Neural progenitor cell (in vitro differentiated cells): ENCODE measurements at regions not wholly inside any gene's neighbourhood (a gene's known extent, or its start where the extent isn't known, plus 50 kb on each side); places are given as distances from the start of the nearest gene placed in this dataset.

Experiments
- EZH2phosphoT487 ChIP-seq: fragments of 200-600 bp; sonication (generic); IDR thresholded peaks from 2 replicates; pipeline ENCODE4 v1.6.1; 2017; ENCODE audit warnings: antibody characterized with exemption
- TF ChIP-seq, protein P1 (sequence below): fragments of 200-600 bp; sonication (generic); IDR thresholded peaks from 2 replicates; pipeline ENCODE4 v1.5.1; 2017; ENCODE audit warnings: antibody characterized with exemption, mild to moderate bottlenecking

DNA sequence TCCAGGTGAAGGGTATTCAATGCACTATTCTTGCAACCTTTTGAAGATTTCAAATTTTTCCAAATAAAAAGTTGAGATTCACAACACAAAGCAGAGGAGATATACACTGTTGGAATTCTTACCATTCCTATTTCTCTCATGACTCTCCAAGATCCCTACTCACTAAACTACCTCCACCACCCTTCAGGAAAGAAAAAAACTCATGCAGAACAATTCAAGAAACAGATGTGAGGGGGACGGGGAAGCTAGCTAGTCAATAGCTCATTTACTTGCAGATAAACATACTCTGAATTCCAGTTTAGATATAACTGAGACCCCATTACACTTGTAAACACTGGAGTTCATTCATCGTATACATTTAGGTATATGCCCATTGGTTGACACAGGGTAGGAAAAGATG, 90.0 kb upstream of the SERP2 start:
- TF ChIP-seq, protein P1, sequence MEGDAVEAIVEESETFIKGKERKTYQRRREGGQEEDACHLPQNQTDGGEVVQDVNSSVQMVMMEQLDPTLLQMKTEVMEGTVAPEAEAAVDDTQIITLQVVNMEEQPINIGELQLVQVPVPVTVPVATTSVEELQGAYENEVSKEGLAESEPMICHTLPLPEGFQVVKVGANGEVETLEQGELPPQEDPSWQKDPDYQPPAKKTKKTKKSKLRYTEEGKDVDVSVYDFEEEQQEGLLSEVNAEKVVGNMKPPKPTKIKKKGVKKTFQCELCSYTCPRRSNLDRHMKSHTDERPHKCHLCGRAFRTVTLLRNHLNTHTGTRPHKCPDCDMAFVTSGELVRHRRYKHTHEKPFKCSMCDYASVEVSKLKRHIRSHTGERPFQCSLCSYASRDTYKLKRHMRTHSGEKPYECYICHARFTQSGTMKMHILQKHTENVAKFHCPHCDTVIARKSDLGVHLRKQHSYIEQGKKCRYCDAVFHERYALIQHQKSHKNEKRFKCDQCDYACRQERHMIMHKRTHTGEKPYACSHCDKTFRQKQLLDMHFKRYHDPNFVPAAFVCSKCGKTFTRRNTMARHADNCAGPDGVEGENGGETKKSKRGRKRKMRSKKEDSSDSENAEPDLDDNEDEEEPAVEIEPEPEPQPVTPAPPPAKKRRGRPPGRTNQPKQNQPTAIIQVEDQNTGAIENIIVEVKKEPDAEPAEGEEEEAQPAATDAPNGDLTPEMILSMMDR, result no peak
- TF ChIP-seq EZH2phosphoT487, result no peak
